NCI-H748 (cell line): ENCODE measurements at regions not wholly inside any gene's neighbourhood (a gene's known extent, or its start where the extent isn't known, plus 50 kb on each side); places are given as distances from the start of the nearest gene placed in this dataset.

Source experiments
- DNase-seq: peaks from one replicate; lab custom pipeline; 2025; ENCODE audit not compliant: unreplicated experiment; lab: John Stamatoyannopoulos, UW

- no peak for DNase-seq
Measured at GRCh38 chr1:60679524-60680375, 402.6 kb upstream of the NFIA start.

- no peak for DNase-seq
Measured at GRCh38 chr1:60678802-60679201, 403.6 kb upstream of the NFIA start.

GRCh38 chr1:60678391-60678790 is 404.0 kb upstream of the NFIA start:
- DNase-seq, result no peak

- no peak for DNase-seq
Measured at GRCh38 chr1:60672449-60672848, 409.9 kb upstream of the NFIA start.

GRCh38 chr1:60670302-60670701 is 412.1 kb upstream of the NFIA start:
- DNase-seq, result no peak

GRCh38 chr1:60668585-60668984 is 413.8 kb upstream of the NFIA start:
- no peak for DNase-seq

- no peak for DNase-seq
Measured at GRCh38 chr1:60665311-60665710, 417.1 kb upstream of the NFIA start.

GRCh38 chr1:60664086-60664625 is 418.2 kb upstream of the NFIA start:
- DNase-seq, result no peak

- DNase-seq, result peak; percentile 29
Measured at GRCh38 chr1:60662486-60663044, 419.8 kb upstream of the NFIA start.

GRCh38 chr1:60657926-60658325 is 424.4 kb upstream of the NFIA start:
- peak; percentile 75 for DNase-seq

GRCh38 chr1:60655679-60656355 is 426.5 kb upstream of the NFIA start:
- peak; percentile 48 for DNase-seq

GRCh38 chr1:60640033-60640551 is 442.3 kb upstream of the NFIA start:
- peak; percentile 86 for DNase-seq

GRCh38 chr1:60639287-60639686 is 443.1 kb upstream of the NFIA start:
- no peak for DNase-seq

- DNase-seq, result peak; percentile 75
Measured at GRCh38 chr1:60637651-60638050, 444.7 kb upstream of the NFIA start.

- no peak for DNase-seq
Measured at GRCh38 chr1:60636946-60637345, 445.4 kb upstream of the NFIA start.

- no peak for DNase-seq
Measured at GRCh38 chr1:60634106-60634505, 448.3 kb upstream of the NFIA start.

GRCh38 chr1:60622486-60622885 is 459.9 kb upstream of the NFIA start:
- DNase-seq, result peak; percentile 53

- peak; percentile 99 for DNase-seq
Measured at GRCh38 chr1:60621368-60621851, 461.0 kb upstream of the NFIA start.

- no peak for DNase-seq
Measured at GRCh38 chr1:60620087-60620486, 462.3 kb upstream of the NFIA start.

GRCh38 chr1:60619581-60619980 is 462.8 kb upstream of the NFIA start:
- DNase-seq, result no peak

- no peak for DNase-seq
Measured at GRCh38 chr1:60615666-60616065, 466.7 kb upstream of the NFIA start.
